CD4-positive, CD25-positive, alpha-beta regulatory T cell (primary cell): ENCODE measurements at regions not wholly inside any gene's neighbourhood (a gene's known extent, or its start where the extent isn't known, plus 50 kb on each side); places are given as distances from the start of the nearest gene placed in this dataset.
"Not testable (repeated sequence)": the region's sequence is repeated elsewhere in the genome, so short reads cannot be mapped to it uniquely, and the experiment has no call there.

Experiments used
- ATAC-seq, 2 donors: fragments of 150-1000 bp; cut with Tn5 transposase; one replicate each; pipeline ENCODE4 v1.10.0; 2021; ENCODE audit warnings: low read depth in 2 of 2, moderate number of reproducible peaks in 2 of 2, moderate library complexity in 1 of 2
- DNase-seq, 3 donors: peaks; one replicate each; pipeline versions ENCODE4 v3.0.0 to v3.0.0-alpha.2; 2012 to 2022; ENCODE audit warnings: mixed read lengths in 1 of 3
- H3K27ac ChIP-seq: one replicate; pipeline ENCODE4 v1.7.0; 2013; ENCODE audit warnings: mild to moderate bottlenecking, low read length; ENCODE audit not compliant: insufficient read depth, poor library complexity, severe bottlenecking
- H3K27me3 ChIP-seq: one replicate; pipeline ENCODE4 v1.7.0; 2013; ENCODE audit warnings: low read length; ENCODE audit not compliant: control insufficient read depth, insufficient read depth
- H3K36me3 ChIP-seq: one replicate; pipeline ENCODE4 v1.7.0; 2013; ENCODE audit warnings: mild to moderate bottlenecking, low read length, moderate library complexity; ENCODE audit not compliant: control insufficient read depth, insufficient read depth
- H3K4me1 ChIP-seq: 2 replicates; pipeline ENCODE4 v1.7.0; 2013; ENCODE audit warnings: mild to moderate bottlenecking, low read length; ENCODE audit not compliant: insufficient read depth, control insufficient read depth, poor library complexity, severe bottlenecking
- H3K4me3 ChIP-seq: one replicate; pipeline ENCODE4 v1.7.0; 2013; ENCODE audit warnings: low read depth, mild to moderate bottlenecking, low read length, moderate library complexity
- H3K9me3 ChIP-seq, 2 experiments: 1 replicate in 1 of 2; 2 replicates in 1 of 2; pipeline ENCODE4 v1.7.0; 2013; ENCODE audit warnings: low read length in 2 of 2, mild to moderate bottlenecking in 1 of 2, moderate library complexity in 1 of 2; ENCODE audit not compliant: control insufficient read depth in 2 of 2
- H3K27ac Mint-ChIP-seq, 3 donors: one replicate each; pipeline ENCODE4 v1.8.0; 2020 to 2022; ENCODE audit warnings: mild to moderate bottlenecking in 3 of 3, mixed read lengths in 3 of 3, moderate library complexity in 2 of 3
- H3K27me3 Mint-ChIP-seq: one replicate; pipeline ENCODE4 v1.8.0; 2022; ENCODE audit warnings: mild to moderate bottlenecking, mixed read lengths
- H3K36me3 Mint-ChIP-seq: one replicate; pipeline ENCODE4 v1.8.0; 2020; ENCODE audit warnings: mixed read lengths
- H3K4me1 Mint-ChIP-seq, 4 donors: one replicate each; pipeline ENCODE4 v1.8.0; 2020 to 2022; ENCODE audit warnings: mixed read lengths in 4 of 4, mild to moderate bottlenecking in 1 of 4
- H3K4me3 Mint-ChIP-seq, 4 donors: one replicate each; pipeline ENCODE4 v1.8.0; 2020 to 2022; ENCODE audit warnings: mild to moderate bottlenecking in 4 of 4, mixed read lengths in 4 of 4, moderate library complexity in 3 of 4
- H3K9me3 Mint-ChIP-seq, 7 donors: one replicate each; pipeline ENCODE4 v1.8.0; 2020 to 2022; ENCODE audit warnings: mixed read lengths in 7 of 7, mild to moderate bottlenecking in 3 of 7, moderate library complexity in 2 of 7

- Mint-ChIP-seq H3K27ac (no peak overlapping the region), H3K4me3 (no peak overlapping the region), H3K9me3 (peaks cover 0 to 6% (median under 1%) of the 10 kb centered on the region in 7 donors), H3K36me3 (no peaks in the 10 kb centered on the region), H3K4me1 (peaks cover 0 to 9% (median 4%) of the 10 kb centered on the region in 4 donors), H3K27me3 (peaks cover 4% of the 10 kb centered on the region)
- Histone ChIP-seq H3K27me3 (no peaks in the 10 kb centered on the region), H3K4me1 (no peaks in the 10 kb centered on the region), H3K36me3 (no peaks in the 10 kb centered on the region), H3K4me3 (no peak overlapping the region), H3K9me3 (no peaks in the 10 kb centered on the region), H3K27ac (no peak overlapping the region)
- DNase-seq: no peak
- ATAC-seq: no peak
These were observed 156.1 kb downstream of the FGF1 start for GRCh38 chr5:142529626-142530278.

- no peaks in the 10 kb centered on the region for H3K4me1 ChIP-seq
- no peak for ATAC-seq
- H3K4me3 ChIP-seq: no peak overlapping the region
- H3K4me1 Mint-ChIP-seq: peaks cover 0 to 9% (median 3%) of the 10 kb centered on the region in 4 donors
- no peak overlapping the region for H3K27ac ChIP-seq
- H3K27me3 Mint-ChIP-seq: peaks cover 15% of the 10 kb centered on the region
- no peak for DNase-seq
- no peaks in the 10 kb centered on the region for H3K36me3 Mint-ChIP-seq
- peaks cover 0 to 2% (median 0%) of the 10 kb centered on the region in 7 donors for H3K9me3 Mint-ChIP-seq
- H3K27ac Mint-ChIP-seq: no peak overlapping the region
- no peaks in the 10 kb centered on the region for H3K27me3 ChIP-seq
- H3K4me3 Mint-ChIP-seq: no peak overlapping the region
- no peaks in the 10 kb centered on the region for H3K9me3 ChIP-seq
- no peaks in the 10 kb centered on the region for H3K36me3 ChIP-seq
These were observed 158.1 kb downstream of the FGF1 start for GRCh38 chr5:142527664-142528295.

- H3K36me3 Mint-ChIP-seq: no peaks in the 10 kb centered on the region
- peaks cover 15% of the 10 kb centered on the region for H3K27me3 Mint-ChIP-seq
- peaks cover 0 to 2% (median 0%) of the 10 kb centered on the region in 7 donors for H3K9me3 Mint-ChIP-seq
- Histone ChIP-seq H3K27me3 (no peaks in the 10 kb centered on the region), H3K36me3 (no peaks in the 10 kb centered on the region), H3K9me3 (no peaks in the 10 kb centered on the region), H3K4me3 (no peak overlapping the region), H3K4me1 (no peaks in the 10 kb centered on the region), H3K27ac (no peak overlapping the region)
- no peak overlapping the region for H3K4me3 Mint-ChIP-seq
- no peak overlapping the region for H3K27ac Mint-ChIP-seq
- DNase-seq: no peak
- peaks cover 0 to 9% (median 3%) of the 10 kb centered on the region in 4 donors for H3K4me1 Mint-ChIP-seq
- ATAC-seq: no peak
These were observed 158.7 kb downstream of the FGF1 start for GRCh38 chr5:142527234-142527633.

GRCh38 chr5:142522983-142523382, 162.9 kb downstream of the FGF1 start:
- Mint-ChIP-seq H3K4me1 (peaks cover 0 to 6% (median 3%) of the 10 kb centered on the region in 4 donors), H3K36me3 (no peaks in the 10 kb centered on the region), H3K9me3 (peaks cover 0 to 2% (median 0%) of the 10 kb centered on the region in 7 donors), H3K4me3 (no peak overlapping the region), H3K27me3 (peaks cover 17% of the 10 kb centered on the region), H3K27ac (no peak overlapping the region)
- Histone ChIP-seq H3K27me3 (peaks cover 3% of the 10 kb centered on the region), H3K4me1 (no peaks in the 10 kb centered on the region), H3K9me3 (no peaks in the 10 kb centered on the region), H3K36me3 (no peaks in the 10 kb centered on the region), H3K27ac (no peak overlapping the region), H3K4me3 (no peak overlapping the region)
- no peak for DNase-seq
- no peak for ATAC-seq

GRCh38 chr5:142521706-142522105, 164.2 kb downstream of the FGF1 start:
- no peak overlapping the region for H3K4me3 ChIP-seq
- no peaks in the 10 kb centered on the region for H3K4me1 ChIP-seq
- H3K4me1 Mint-ChIP-seq: no peaks in the 10 kb centered on the region
- H3K36me3 Mint-ChIP-seq: no peaks in the 10 kb centered on the region
- DNase-seq (no peak), ATAC-seq (no peak)
- no peaks in the 10 kb centered on the region for H3K36me3 ChIP-seq
- H3K27ac Mint-ChIP-seq: no peak overlapping the region
- peaks cover 1 to 5% (median 3%) of the 10 kb centered on the region in 7 donors for H3K9me3 Mint-ChIP-seq
- no peaks in the 10 kb centered on the region for H3K9me3 ChIP-seq
- H3K4me3 Mint-ChIP-seq: no peak overlapping the region
- H3K27me3 ChIP-seq: peaks cover 3% of the 10 kb centered on the region
- H3K27ac ChIP-seq: no peak overlapping the region
- peaks cover 17% of the 10 kb centered on the region for H3K27me3 Mint-ChIP-seq

- Mint-ChIP-seq H3K4me1 (no peaks in the 10 kb centered on the region), H3K36me3 (no peaks in the 10 kb centered on the region), H3K27ac (no peak overlapping the region), H3K27me3 (peaks cover 17% of the 10 kb centered on the region), H3K9me3 (peaks cover 2 to 12% (median 9%) of the 10 kb centered on the region in 7 donors), H3K4me3 (no peak overlapping the region)
- no peak overlapping the region for H3K27ac ChIP-seq
- ATAC-seq: no peak
- no peaks in the 10 kb centered on the region for H3K4me1 ChIP-seq
- peaks cover 3% of the 10 kb centered on the region for H3K27me3 ChIP-seq
- DNase-seq: no peak
- H3K4me3 ChIP-seq: no peak overlapping the region
- no peaks in the 10 kb centered on the region for H3K36me3 ChIP-seq
- no peaks in the 10 kb centered on the region for H3K9me3 ChIP-seq
These were observed 165.0 kb downstream of the FGF1 start for GRCh38 chr5:142520885-142521284.

- DNase-seq, H3K27me3 ChIP-seq, H3K9me3 ChIP-seq, H3K36me3 ChIP-seq, H3K27ac ChIP-seq, H3K4me1 ChIP-seq, ATAC-seq, H3K4me3 Mint-ChIP-seq, H3K4me3 ChIP-seq, H3K36me3 Mint-ChIP-seq, H3K27ac Mint-ChIP-seq, H3K4me1 Mint-ChIP-seq: not testable (repeated sequence)
- Mint-ChIP-seq H3K27me3 (peaks cover 17% of the 10 kb centered on the region), H3K9me3 (peaks cover 2 to 12% (median 9%) of the 10 kb centered on the region in 7 donors)
These were observed 166.0 kb downstream of the FGF1 start for GRCh38 chr5:142519913-142520312.

- no peaks in the 10 kb centered on the region for H3K4me1 ChIP-seq
- Mint-ChIP-seq H3K4me3 (no peak overlapping the region), H3K27ac (no peak overlapping the region), H3K9me3 (peaks cover 2 to 12% (median 7%) of the 10 kb centered on the region in 7 donors), H3K27me3 (peaks cover 17% of the 10 kb centered on the region), H3K4me1 (no peaks in the 10 kb centered on the region), H3K36me3 (no peaks in the 10 kb centered on the region)
- no peak overlapping the region for H3K27ac ChIP-seq
- H3K27me3 ChIP-seq: peaks cover 3% of the 10 kb centered on the region
- no peak for DNase-seq
- H3K4me3 ChIP-seq: no peak overlapping the region
- no peak for ATAC-seq
- H3K9me3 ChIP-seq: no peaks in the 10 kb centered on the region
- H3K36me3 ChIP-seq: no peaks in the 10 kb centered on the region
These were observed 168.1 kb downstream of the FGF1 start for GRCh38 chr5:142517840-142518239.
